Parathyroid adenoma (tissue), 2 donors: ENCODE measurements at regions not wholly inside any gene's neighbourhood (a gene's known extent, or its start where the extent isn't known, plus 50 kb on each side); places are given as distances from the start of the nearest gene placed in this dataset.

Source experiments
- H2AFZ ChIP-seq: fragments of 300-600 bp; sonication (generic); one replicate; pipeline ENCODE4 v1.7.0; 2017; ENCODE audit warnings: antibody characterized with exemption, mild to moderate bottlenecking
- H3K27ac ChIP-seq: fragments of 300-600 bp; sonication (generic); one replicate; pipeline ENCODE4 v1.7.0; 2017
- H3K27me3 ChIP-seq: fragments of 300-600 bp; sonication (generic); one replicate; pipeline ENCODE4 v1.7.0; 2017; ENCODE audit warnings: low read length; ENCODE audit not compliant: control insufficient read depth, insufficient read depth
- H3K36me3 ChIP-seq: fragments of 300-600 bp; sonication (generic); one replicate; pipeline ENCODE4 v1.7.0; 2017; ENCODE audit warnings: low read length; ENCODE audit not compliant: control insufficient read depth, insufficient read depth
- H3K4me1 ChIP-seq: fragments of 300-600 bp; sonication (generic); one replicate; pipeline ENCODE4 v1.7.0; 2017; ENCODE audit warnings: control low read depth
- H3K4me2 ChIP-seq: fragments of 300-600 bp; sonication (generic); one replicate; pipeline ENCODE4 v1.7.0; 2017; ENCODE audit warnings: low read length
- H3K4me3 ChIP-seq: fragments of 300-600 bp; sonication (generic); one replicate; pipeline ENCODE4 v1.7.0; 2017; ENCODE audit warnings: low read depth, low read length
- H3K79me2 ChIP-seq: fragments of 300-600 bp; sonication (generic); one replicate; pipeline ENCODE4 v1.7.0; 2017; ENCODE audit warnings: control low read depth
- H3K9ac ChIP-seq: fragments of 300-600 bp; sonication (generic); one replicate; pipeline ENCODE4 v1.7.0; 2017; ENCODE audit warnings: mild to moderate bottlenecking
- H3K9me3 ChIP-seq: fragments of 300-600 bp; sonication (generic); one replicate; pipeline ENCODE4 v1.7.0; 2017; ENCODE audit warnings: low read length; ENCODE audit not compliant: control insufficient read depth
- TF ChIP-seq, protein P1 (sequence below): fragments of 300-600 bp; sonication (generic); IDR thresholded peaks from one replicate; pipeline ENCODE4 v1.7.0; 2017; ENCODE audit warnings: antibody characterized with exemption, mild to moderate bottlenecking
- donor health status: primary hyperparathyroidism.

DNA sequence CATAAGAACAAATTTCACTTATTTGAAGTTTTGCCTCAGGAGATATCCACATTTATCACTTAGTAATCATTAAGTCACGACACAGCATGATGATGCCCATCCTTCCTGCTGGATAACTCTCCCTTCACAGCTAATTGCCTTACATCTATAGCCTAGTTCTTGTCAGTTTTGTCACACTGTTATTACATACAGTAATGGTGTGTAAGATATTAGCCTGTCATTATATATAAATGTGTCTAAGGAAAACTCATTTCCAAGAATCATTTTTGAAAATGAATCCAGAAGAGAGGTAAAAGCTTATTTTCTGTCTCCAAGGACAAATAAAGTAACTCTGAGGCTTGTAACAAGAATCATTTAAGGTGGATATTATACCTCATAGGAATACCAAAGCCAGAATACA is 193.2 kb upstream of the ARID2 start:
- Histone ChIP-seq H2AFZ (no peak overlapping the region), H3K27me3 (no peaks in the 10 kb centered on the region), H3K4me3 (no peak overlapping the region), H3K79me2 (no peaks in the 10 kb centered on the region), H3K9me3 (peaks cover 3% of the 10 kb centered on the region), H3K4me1 (no peaks in the 10 kb centered on the region), H3K4me2 (no peak overlapping the region), H3K9ac (no peak overlapping the region), H3K27ac (no peak overlapping the region), H3K36me3 (no peaks in the 10 kb centered on the region)
- TF ChIP-seq, protein P1, sequence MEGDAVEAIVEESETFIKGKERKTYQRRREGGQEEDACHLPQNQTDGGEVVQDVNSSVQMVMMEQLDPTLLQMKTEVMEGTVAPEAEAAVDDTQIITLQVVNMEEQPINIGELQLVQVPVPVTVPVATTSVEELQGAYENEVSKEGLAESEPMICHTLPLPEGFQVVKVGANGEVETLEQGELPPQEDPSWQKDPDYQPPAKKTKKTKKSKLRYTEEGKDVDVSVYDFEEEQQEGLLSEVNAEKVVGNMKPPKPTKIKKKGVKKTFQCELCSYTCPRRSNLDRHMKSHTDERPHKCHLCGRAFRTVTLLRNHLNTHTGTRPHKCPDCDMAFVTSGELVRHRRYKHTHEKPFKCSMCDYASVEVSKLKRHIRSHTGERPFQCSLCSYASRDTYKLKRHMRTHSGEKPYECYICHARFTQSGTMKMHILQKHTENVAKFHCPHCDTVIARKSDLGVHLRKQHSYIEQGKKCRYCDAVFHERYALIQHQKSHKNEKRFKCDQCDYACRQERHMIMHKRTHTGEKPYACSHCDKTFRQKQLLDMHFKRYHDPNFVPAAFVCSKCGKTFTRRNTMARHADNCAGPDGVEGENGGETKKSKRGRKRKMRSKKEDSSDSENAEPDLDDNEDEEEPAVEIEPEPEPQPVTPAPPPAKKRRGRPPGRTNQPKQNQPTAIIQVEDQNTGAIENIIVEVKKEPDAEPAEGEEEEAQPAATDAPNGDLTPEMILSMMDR, result no peak

GRCh38 chr12:45540661-45541341 is 188.7 kb upstream of the ARID2 start:
- Histone ChIP-seq H2AFZ (no peak overlapping the region), H3K4me3 (no peak overlapping the region), H3K79me2 (no peaks in the 10 kb centered on the region), H3K9ac (no peak overlapping the region), H3K9me3 (peaks cover 3% of the 10 kb centered on the region), H3K36me3 (no peaks in the 10 kb centered on the region), H3K27ac (no peak overlapping the region), H3K4me1 (no peaks in the 10 kb centered on the region), H3K27me3 (no peaks in the 10 kb centered on the region), H3K4me2 (no peak overlapping the region)
- TF ChIP-seq, protein P1, result no peak

- Histone ChIP-seq H3K79me2 (no peaks in the 10 kb centered on the region), H3K36me3 (no peaks in the 10 kb centered on the region), H2AFZ (no peak overlapping the region), H3K9ac (no peak overlapping the region), H3K4me2 (no peak overlapping the region), H3K4me1 (no peaks in the 10 kb centered on the region), H3K27me3 (no peaks in the 10 kb centered on the region), H3K4me3 (no peak overlapping the region), H3K9me3 (no peaks in the 10 kb centered on the region), H3K27ac (no peak overlapping the region)
- TF ChIP-seq, protein P1, result peak; percentile 74
Measured at GRCh38 chr12:45543887-45544286, 185.6 kb upstream of the ARID2 start.

GRCh38 chr12:45546545-45546944 is 183.0 kb upstream of the ARID2 start:
- Histone ChIP-seq H3K79me2 (no peaks in the 10 kb centered on the region), H3K27me3 (no peaks in the 10 kb centered on the region), H2AFZ (no peak overlapping the region), H3K4me2 (no peak overlapping the region), H3K36me3 (no peaks in the 10 kb centered on the region), H3K4me3 (no peak overlapping the region), H3K9me3 (no peaks in the 10 kb centered on the region), H3K27ac (no peak overlapping the region), H3K9ac (no peak overlapping the region), H3K4me1 (no peaks in the 10 kb centered on the region)
- TF ChIP-seq, protein P1, result no peak

DNA sequence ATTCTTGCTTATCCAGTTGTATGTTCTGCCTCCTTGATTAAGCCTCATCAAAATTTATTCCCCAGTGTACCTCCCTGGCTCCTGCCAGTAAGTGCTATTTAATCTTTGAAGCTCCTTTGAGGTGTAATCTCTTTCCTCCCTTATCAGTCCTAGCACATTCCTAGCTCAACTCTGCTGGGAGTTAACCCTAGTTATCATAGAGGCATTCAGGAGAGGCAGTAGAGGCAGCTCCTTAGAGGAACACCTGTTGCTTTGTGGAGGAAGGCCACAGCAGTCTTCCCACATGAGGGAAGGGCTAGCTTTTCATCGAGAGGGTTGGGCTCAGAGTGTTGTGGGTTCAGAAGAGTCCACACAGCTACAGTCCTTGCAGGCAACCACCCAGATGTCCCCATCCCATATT is 182.4 kb upstream of the ARID2 start:
- TF ChIP-seq, protein P1, result no peak
- H3K27me3 ChIP-seq, result no peaks in the 10 kb centered on the region
- H3K79me2 ChIP-seq, result no peaks in the 10 kb centered on the region
- no peak overlapping the region for H2AFZ ChIP-seq
- H3K36me3 ChIP-seq, result no peaks in the 10 kb centered on the region
- H3K4me2 ChIP-seq, result no peak overlapping the region
- H3K9ac ChIP-seq, result no peak overlapping the region
- no peaks in the 10 kb centered on the region for H3K4me1 ChIP-seq
- no peak overlapping the region for H3K4me3 ChIP-seq
- no peaks in the 10 kb centered on the region for H3K9me3 ChIP-seq
- no peak overlapping the region for H3K27ac ChIP-seq
